Sigmoid colon (tissue), 6 donors: ENCODE measurements at regions not wholly inside any gene's neighbourhood (a gene's known extent, or its start where the extent isn't known, plus 50 kb on each side); places are given as distances from the start of the nearest gene placed in this dataset.

Experiments used
- DNase-seq: peaks from one replicate; pipeline ENCODE4 v3.0.0-alpha.2; 2019
- H3K27ac ChIP-seq, 4 donors: fragments of 200-600 bp; sonication (generic); one replicate each; pipeline ENCODE4 v1.5.1; 2016 to 2019; ENCODE audit warnings: mild to moderate bottlenecking in 1 of 4
- H3K27me3 ChIP-seq, 3 donors: fragments of 200-600 bp; sonication (generic); one replicate each; pipeline ENCODE4 v1.5.1; 2019; ENCODE audit warnings: mild to moderate bottlenecking in 1 of 3
- H3K36me3 ChIP-seq, 4 donors: fragments of 200-600 bp; sonication (generic); one replicate each; pipeline ENCODE4 v1.5.1; 2016 to 2019
- H3K4me1 ChIP-seq, 4 donors: fragments of 200-600 bp; sonication (generic); one replicate each; pipeline ENCODE4 v1.5.1; 2017 to 2019
- H3K4me3 ChIP-seq, 4 donors: fragments of 200-600 bp; sonication (generic); one replicate each; pipeline ENCODE4 v1.5.1; 2017 to 2019; ENCODE audit warnings: mild to moderate bottlenecking in 2 of 4, moderate library complexity in 1 of 4
- H3K9me3 ChIP-seq, 4 donors: fragments of 200-600 bp in 3 of 4; sonication (generic) in 3 of 4; one replicate each; pipeline versions ENCODE4 v1.5.1 to v1.6.1; 2013 to 2019
- CTCF ChIP-seq, 4 experiments: fragments of 450-650 bp in 3 of 4; fragments of 200-600 bp in 1 of 4; IDR thresholded peaks; one replicate each; pipeline ENCODE4 v1.5.1; 2016 to 2019; ENCODE audit warnings: antibody characterized with exemption in 4 of 4, mild to moderate bottlenecking in 3 of 4, moderate library complexity in 2 of 4
- EP300 ChIP-seq, 4 donors: sonication (generic); formaldehyde crosslinking; IDR thresholded peaks; one replicate each; pipeline ENCODE4 v1.6.1; 2017; ENCODE audit warnings: antibody characterized with exemption in 4 of 4
- POLR2A ChIP-seq, 2 donors: fragments of 450-650 bp; IDR thresholded peaks; one replicate each; pipeline ENCODE4 v1.6.1; 2016; ENCODE audit warnings: antibody characterized with exemption in 2 of 2, mild to moderate bottlenecking in 2 of 2, moderate library complexity in 2 of 2
- POLR2AphosphoS5 ChIP-seq, 4 donors: sonication (generic); formaldehyde crosslinking; IDR thresholded peaks; one replicate each; pipeline ENCODE4 v1.6.1; 2017; ENCODE audit warnings: antibody characterized with exemption in 4 of 4
- WGBS, 2 donors: extraction: QIAGEN DNeasy Blood & Tissue Kit; methylation state at CpG; one replicate each; pipeline ENCODE4 v1.1.7; 2013; 5-methylcytosine and 5-hydroxymethylcytosine counted together
- intact Hi-C: fragments of 100-400 bp; cut with DNase I; formaldehyde crosslinking; loops from one replicate; pipeline ENCODE4 v1.15.1; 2023
- donor health status: healthy with polysubstance abuse.
- donor health status: healthy.

- Histone ChIP-seq H3K4me1 (peaks cover 0 to 28% (median 17%) of the 10 kb centered on the region in 4 donors), H3K9me3 (no peaks in the 10 kb centered on the region), H3K36me3 (no peaks in the 10 kb centered on the region), H3K4me3 (no peak overlapping the region), H3K27ac (no peak overlapping the region), H3K27me3 (no peaks in the 10 kb centered on the region)
- WGBS, 2 donors, result 85 to 94% methylated on average over 6 of the region's 6 CpGs
- intact Hi-C loops, result loop anchor here (5.0 to 10.0 kb wide), 2 partner anchors 93 to 909 kb away; no protein-coding TSS in a partner anchor
- TF ChIP-seq EP300 (IDR thresholded peaks at IDR 0.05) (no peak), POLR2AphosphoS5 (IDR thresholded peaks at IDR 0.05) (no peak), CTCF (IDR thresholded peaks at IDR 0.05) (no peak), POLR2A (IDR thresholded peaks at IDR 0.05) (no peak)
- no peak for DNase-seq
Measured at GRCh38 chr1:168435439-168435838, 108.4 kb downstream of the XCL2 start.

- Histone ChIP-seq H3K27me3 (no peaks in the 10 kb centered on the region), H3K4me3 (no peak overlapping the region), H3K27ac (no peak overlapping the region), H3K9me3 (no peaks in the 10 kb centered on the region), H3K36me3 (no peaks in the 10 kb centered on the region), H3K4me1 (peaks cover 0 to 38% (median 31%) of the 10 kb centered on the region in 4 donors)
- intact Hi-C loops, result loop anchor here (10.0 kb wide), 1 partner anchor 912 kb away; no protein-coding TSS in a partner anchor
- WGBS, 2 donors, result 76 to 87% methylated on average over 2 of the region's 2 CpGs
- TF ChIP-seq CTCF (IDR thresholded peaks at IDR 0.05) (no peak), POLR2AphosphoS5 (IDR thresholded peaks at IDR 0.05) (no peak), EP300 (IDR thresholded peaks at IDR 0.05) (no peak), POLR2A (IDR thresholded peaks at IDR 0.05) (no peak)
- DNase-seq, result no peak
Measured at GRCh38 chr1:168433238-168433637, 110.6 kb downstream of the XCL2 start.

GRCh38 chr1:168431882-168432281 is 111.9 kb downstream of the XCL2 start:
- H3K4me3 ChIP-seq, result no peak overlapping the region
- H3K27me3 ChIP-seq, result no peaks in the 10 kb centered on the region
- H3K36me3 ChIP-seq, result no peaks in the 10 kb centered on the region
- H3K27ac ChIP-seq, result no peak overlapping the region
- intact Hi-C loops, result loop anchor here (2.0 to 10.0 kb wide), 2 partner anchors 39 to 913 kb away; no protein-coding TSS in a partner anchor
- peaks cover 0 to 51% (median 44%) of the 10 kb centered on the region in 4 donors for H3K4me1 ChIP-seq
- DNase-seq, result no peak
- TF ChIP-seq POLR2AphosphoS5 (IDR thresholded peaks at IDR 0.05) (no peak), CTCF (IDR thresholded peaks at IDR 0.05) (no peak), POLR2A (IDR thresholded peaks at IDR 0.05) (no peak), EP300 (IDR thresholded peaks at IDR 0.05) (no peak)
- H3K9me3 ChIP-seq, result no peaks in the 10 kb centered on the region

GRCh38 chr1:168430321-168430720 is 113.5 kb downstream of the XCL2 start:
- Histone ChIP-seq H3K27ac (peak overlapping the region; percentile 71 to 84 (median 77)), H3K9me3 (no peaks in the 10 kb centered on the region), H3K4me3 (no peak overlapping the region), H3K27me3 (no peaks in the 10 kb centered on the region), H3K4me1 (peaks cover 0 to 63% (median 55%) of the 10 kb centered on the region in 4 donors), H3K36me3 (no peaks in the 10 kb centered on the region)
- intact Hi-C loops, result loop anchor here (2.0 to 10.0 kb wide), 2 partner anchors 40 to 914 kb away; no protein-coding TSS in a partner anchor
- no peak for DNase-seq
- TF ChIP-seq CTCF (IDR thresholded peaks at IDR 0.05) (no peak), POLR2A (IDR thresholded peaks at IDR 0.05) (no peak)
- 85 to 95% methylated on average over 13 of the region's 13 CpGs for WGBS, 2 donors
